Fibroblast of peridontal ligament (primary cell): ENCODE measurements at regions not wholly inside any gene's neighbourhood (a gene's known extent, or its start where the extent isn't known, plus 50 kb on each side); places are given as distances from the start of the nearest gene placed in this dataset.
"Not testable (repeated sequence)": the region's sequence is repeated elsewhere in the genome, so short reads cannot be mapped to it uniquely, and the experiment has no call there.

ENCODE experiments used
- DNase-seq: peaks from one replicate; pipeline ENCODE4 v3.0.0-alpha.2; 2010; ENCODE audit errors: extremely low read depth

GRCh38 chr3:74055061-74055460 is 430.3 kb upstream of the PDZRN3 start:
- DNase-seq: no peak

- no peak for DNase-seq
These were observed 429.8 kb upstream of the PDZRN3 start for GRCh38 chr3:74054566-74054965.

- DNase-seq: no peak
These were observed 429.3 kb upstream of the PDZRN3 start for GRCh38 chr3:74053970-74054516.

GRCh38 chr3:74049444-74049843 is 424.7 kb upstream of the PDZRN3 start:
- DNase-seq: no peak

GRCh38 chr3:74048699-74049098 is 424.0 kb upstream of the PDZRN3 start:
- DNase-seq: no peak

- DNase-seq: no peak
These were observed 420.3 kb upstream of the PDZRN3 start for GRCh38 chr3:74045000-74045399.

- DNase-seq: no peak
These were observed 416.4 kb upstream of the PDZRN3 start for GRCh38 chr3:74041068-74041675.

GRCh38 chr3:74039105-74039504 is 414.4 kb upstream of the PDZRN3 start:
- no peak for DNase-seq

DNA sequence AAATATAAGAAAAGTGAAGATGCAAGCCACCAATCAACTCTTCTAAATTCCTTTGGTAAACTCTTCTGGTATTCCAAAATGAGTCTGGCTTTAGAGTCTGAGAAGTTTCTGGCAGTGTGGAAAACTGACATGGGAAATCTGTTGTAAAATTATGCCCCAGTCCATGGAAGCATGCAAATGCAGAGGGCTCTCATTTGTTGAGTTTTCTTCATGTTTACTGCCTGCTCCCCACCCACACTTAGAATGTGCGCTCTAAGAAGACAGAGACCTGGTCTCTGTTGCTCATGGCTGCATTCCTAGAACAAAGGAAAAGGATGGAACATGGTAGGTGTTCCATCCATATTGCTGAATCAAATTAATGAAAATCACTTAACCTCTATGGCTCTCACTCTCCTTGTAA is 411.8 kb upstream of the PDZRN3 start:
- DNase-seq: no peak

DNA sequence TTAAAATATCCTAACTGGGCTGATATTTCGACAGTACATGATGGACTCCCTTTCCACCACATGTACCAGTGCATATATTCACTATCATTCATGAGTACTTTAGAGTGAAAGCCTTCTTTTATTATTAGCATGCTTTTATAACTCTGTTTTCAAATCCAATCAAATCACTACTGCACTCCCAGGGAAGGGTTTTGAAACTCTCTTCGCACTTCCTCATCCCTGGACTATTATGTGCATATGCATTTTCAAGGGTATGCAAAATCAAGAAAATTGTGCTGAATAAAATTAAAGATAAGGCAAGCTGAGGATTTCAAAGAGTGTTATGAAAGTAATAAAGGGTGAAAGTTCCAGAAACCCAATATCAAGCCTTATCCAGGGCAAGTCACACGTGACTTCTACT is 411.4 kb upstream of the PDZRN3 start:
- DNase-seq: no peak

GRCh38 chr3:74033806-74034205 is 409.1 kb upstream of the PDZRN3 start:
- no peak for DNase-seq

DNA sequence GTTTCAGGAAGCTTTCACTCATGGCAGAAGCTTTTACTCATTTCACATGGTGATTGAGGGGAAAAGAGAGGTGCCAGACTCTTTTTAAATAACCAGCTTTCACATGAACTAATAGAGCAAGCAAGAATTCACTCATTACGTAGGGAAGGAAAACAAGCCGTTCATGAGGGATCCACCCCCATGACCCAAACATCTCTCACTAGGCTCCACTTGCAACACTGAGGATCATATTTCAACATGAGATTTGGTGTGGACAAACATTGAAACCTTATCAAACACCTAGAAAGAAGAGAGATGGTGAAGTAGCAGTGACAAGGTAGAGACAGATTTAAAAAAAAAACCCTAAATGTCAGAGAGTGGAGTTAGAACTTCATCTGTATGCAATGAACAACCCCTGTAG is 408.6 kb upstream of the PDZRN3 start:
- DNase-seq: no peak

GRCh38 chr3:74027121-74027520 is 402.4 kb upstream of the PDZRN3 start:
- no peak for DNase-seq

DNA sequence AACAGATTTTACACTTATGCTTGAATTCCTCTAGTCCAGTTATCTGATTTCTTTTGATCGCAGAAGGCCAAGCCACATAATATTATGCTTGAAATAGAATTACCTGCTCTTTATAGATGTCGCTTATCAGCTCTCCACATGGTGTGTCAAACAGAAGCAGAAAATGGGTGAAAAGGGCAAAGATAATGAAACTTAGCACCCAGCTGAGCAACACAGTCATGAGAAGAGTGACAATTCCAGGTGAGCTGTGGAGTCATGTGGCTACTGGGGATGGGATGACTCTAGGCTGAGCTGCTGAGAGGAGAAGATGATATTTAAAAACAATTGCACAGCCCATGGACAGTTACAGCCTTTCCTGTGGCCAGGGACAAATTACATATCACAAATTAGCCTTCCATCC is 398.7 kb upstream of the PDZRN3 start:
- no peak for DNase-seq

DNA sequence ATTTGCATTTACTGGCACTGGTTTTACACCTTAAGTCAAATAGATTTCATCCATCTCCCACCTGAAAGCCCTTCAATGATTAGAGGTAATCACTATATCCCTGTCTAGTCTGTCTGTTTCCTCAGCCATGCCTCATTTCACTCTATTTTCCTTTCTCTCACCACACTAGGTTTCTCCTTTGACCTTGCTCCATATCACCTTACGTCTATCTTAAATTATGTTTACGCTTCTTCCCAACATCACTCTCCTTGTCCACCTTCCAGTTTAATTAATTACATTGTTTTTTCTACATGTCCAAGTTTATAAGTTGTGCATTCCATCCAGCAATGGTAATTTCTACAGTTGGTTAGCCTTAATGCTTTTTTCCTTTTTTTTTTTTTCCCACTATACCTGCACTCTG is 396.7 kb upstream of the PDZRN3 start:
- DNase-seq: no peak

GRCh38 chr3:74009961-74010844 is 385.5 kb upstream of the PDZRN3 start:
- no peak for DNase-seq

DNA sequence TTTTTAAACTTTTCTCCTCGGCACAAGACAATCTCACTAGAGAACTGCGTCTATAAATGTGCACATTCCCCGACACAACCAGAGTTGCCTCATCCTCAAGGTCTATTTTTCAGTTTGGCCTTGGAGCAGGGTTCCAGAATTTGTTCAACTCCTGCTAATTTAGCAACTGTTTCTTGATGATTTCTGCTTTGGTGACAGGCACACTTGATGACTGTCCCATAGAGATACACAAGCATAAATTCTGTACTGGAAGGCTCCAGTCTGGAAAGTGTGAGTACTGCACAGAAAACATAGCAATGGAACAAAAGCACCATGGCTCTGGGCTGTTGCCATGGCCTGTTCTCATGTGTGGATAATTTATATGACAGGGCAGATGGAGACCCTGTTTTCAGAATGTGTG is 379.6 kb upstream of the PDZRN3 start:
- no peak for DNase-seq

- no peak for DNase-seq
These were observed 379.0 kb upstream of the PDZRN3 start for GRCh38 chr3:74003734-74004133.

GRCh38 chr3:74001436-74001835 is 376.7 kb upstream of the PDZRN3 start:
- DNase-seq: peak; percentile 65

- peak; percentile 88 for DNase-seq
These were observed 376.0 kb upstream of the PDZRN3 start for GRCh38 chr3:74000725-74001124.

GRCh38 chr3:73999501-73999900 is 374.8 kb upstream of the PDZRN3 start:
- DNase-seq: peak; percentile 56

- not testable (repeated sequence) for DNase-seq
These were observed 365.9 kb upstream of the PDZRN3 start for GRCh38 chr3:73990691-73991090.

GRCh38 chr3:73966733-73967132 is 342.0 kb upstream of the PDZRN3 start:
- DNase-seq: no peak
